IMR-90 (cell line): ENCODE measurements at regions not wholly inside any gene's neighbourhood (a gene's known extent, or its start where the extent isn't known, plus 50 kb on each side); places are given as distances from the start of the nearest gene placed in this dataset.
"Not testable (repeated sequence)": the region's sequence is repeated elsewhere in the genome, so short reads cannot be mapped to it uniquely, and the experiment has no call there.

ENCODE experiments used
- CTCF ChIP-seq: conservative IDR thresholded peaks from 2 replicates; pipeline ENCODE4 v1.5.1; 2012; ENCODE audit warnings: mild to moderate bottlenecking, low read depth, low read length, improper control_type of control experiment
- FOS ChIP-seq: fragments of 150-350 bp; IDR thresholded peaks from 2 replicates; pipeline ENCODE4 v1.6.1; 2016; ENCODE audit warnings: low read depth, low read length

GRCh38 chr4:9702696-9703095, 78.7 kb upstream of the DRD5 start:
- not testable (repeated sequence) for TF ChIP-seq CTCF, FOS
